NCI-H345 (cell line): ENCODE measurements at regions not wholly inside any gene's neighbourhood (a gene's known extent, or its start where the extent isn't known, plus 50 kb on each side); places are given as distances from the start of the nearest gene placed in this dataset.
"Not testable (repeated sequence)": the region's sequence is repeated elsewhere in the genome, so short reads cannot be mapped to it uniquely, and the experiment has no call there.

Source experiments
- DNase-seq: peaks from one replicate; lab custom pipeline; 2025; lab: John Stamatoyannopoulos, UW

- DNase-seq: no peak
These were observed 448.6 kb upstream of the CBLB start for GRCh38 chr3:106317141-106318055.

- not testable (repeated sequence) for DNase-seq
These were observed 452.6 kb upstream of the CBLB start for GRCh38 chr3:106321438-106321837.

- no peak for DNase-seq
These were observed 454.8 kb upstream of the CBLB start for GRCh38 chr3:106323586-106323985.

- no peak for DNase-seq
These were observed 458.3 kb upstream of the CBLB start for GRCh38 chr3:106326941-106327695.

- no peak for DNase-seq
These were observed 458.8 kb upstream of the CBLB start for GRCh38 chr3:106327696-106328025.

GRCh38 chr3:106328224-106328623 lies 459.4 kb upstream of the CBLB start:
- no peak for DNase-seq

- no peak for DNase-seq
These were observed 460.7 kb upstream of the CBLB start for GRCh38 chr3:106329521-106329920.

GRCh38 chr3:106331636-106332035 lies 462.8 kb upstream of the CBLB start:
- DNase-seq: no peak

GRCh38 chr3:106332129-106332528 lies 463.3 kb upstream of the CBLB start:
- DNase-seq: no peak

GRCh38 chr3:106332884-106333283 lies 464.1 kb upstream of the CBLB start:
- DNase-seq: no peak

GRCh38 chr3:106333911-106334618 lies 465.3 kb upstream of the CBLB start:
- DNase-seq: no peak

- no peak for DNase-seq
These were observed 467.8 kb upstream of the CBLB start for GRCh38 chr3:106336619-106337018.

GRCh38 chr3:106337116-106337515 lies 468.3 kb upstream of the CBLB start:
- DNase-seq: no peak

GRCh38 chr3:106338582-106339214 lies 469.9 kb upstream of the CBLB start:
- no peak for DNase-seq

- no peak for DNase-seq
These were observed 470.7 kb upstream of the CBLB start for GRCh38 chr3:106339551-106339950.

GRCh38 chr3:106341087-106341486 lies 472.3 kb upstream of the CBLB start:
- DNase-seq: no peak

GRCh38 chr3:106341586-106342162 lies 472.9 kb upstream of the CBLB start:
- no peak for DNase-seq

GRCh38 chr3:106342386-106342785 lies 473.6 kb upstream of the CBLB start:
- no peak for DNase-seq

- no peak for DNase-seq
These were observed 475.0 kb upstream of the CBLB start for GRCh38 chr3:106343811-106344210.

- no peak for DNase-seq
These were observed 476.7 kb upstream of the CBLB start for GRCh38 chr3:106345353-106346027.

GRCh38 chr3:106347350-106347749 lies 478.5 kb upstream of the CBLB start:
- no peak for DNase-seq
